MM.1S (cell line): ENCODE measurements at regions not wholly inside any gene's neighbourhood (a gene's known extent, or its start where the extent isn't known, plus 50 kb on each side); places are given as distances from the start of the nearest gene placed in this dataset.

Experiments used
- CTCF ChIP-seq: fragments of 300-600 bp; sonication (generic); IDR thresholded peaks from 2 replicates; pipeline ENCODE4 v1.5.1; 2016; ENCODE audit warnings: antibody characterized with exemption, low read length, mixed read lengths
- EZH2 ChIP-seq: fragments of 300-600 bp; sonication (generic); optimal IDR thresholded peaks from 2 replicates; pipeline ENCODE3; 2017; ENCODE audit warnings: low read depth, mild to moderate bottlenecking, antibody characterized with exemption, low read length, mixed read lengths
- EZH2phosphoT487 ChIP-seq: fragments of 300-600 bp; sonication (generic); IDR thresholded peaks from 2 replicates; pipeline ENCODE4 v1.6.1; 2018; ENCODE audit warnings: antibody characterized with exemption, low read length

- TF ChIP-seq CTCF (no peak), EZH2 (no peak), EZH2phosphoT487 (no peak)
These were observed 72.1 kb downstream of the GCC1 start for GRCh38 chr7:127513311-127513710.
